HG02852 (cell line): ENCODE measurements at regions not wholly inside any gene's neighbourhood (a gene's known extent, or its start where the extent isn't known, plus 50 kb on each side); places are given as distances from the start of the nearest gene placed in this dataset.

ENCODE experiments used
- ATAC-seq: cut with Tn5 transposase; IDR thresholded peaks from one replicate; pipeline ENCODE4 v1.9.1; 2021; ENCODE audit warnings: mild to moderate bottlenecking, moderate library complexity; ENCODE audit not compliant: unreplicated experiment

GRCh38 chr13:50511877-50512341 lies 331.6 kb downstream of the DLEU7 start:
- ATAC-seq: peak; percentile 57

GRCh38 chr13:50512474-50513299 lies 330.8 kb downstream of the DLEU7 start:
- ATAC-seq: peak; percentile 88

GRCh38 chr13:50513300-50513877 lies 330.1 kb downstream of the DLEU7 start:
- no peak for ATAC-seq

- no peak for ATAC-seq
Measured at GRCh38 chr13:50514249-50514648, 329.2 kb downstream of the DLEU7 start.

- no peak for ATAC-seq
Measured at GRCh38 chr13:50518131-50518530, 325.4 kb downstream of the DLEU7 start.

GRCh38 chr13:50518781-50519201 lies 324.7 kb downstream of the DLEU7 start:
- ATAC-seq: no peak

- ATAC-seq: no peak
Measured at GRCh38 chr13:50519866-50520265, 323.6 kb downstream of the DLEU7 start.

GRCh38 chr13:50521006-50521830 lies 322.3 kb downstream of the DLEU7 start:
- ATAC-seq: no peak

GRCh38 chr13:50521831-50522149 lies 321.7 kb downstream of the DLEU7 start:
- ATAC-seq: no peak

- no peak for ATAC-seq
Measured at GRCh38 chr13:50522506-50522905, 321.0 kb downstream of the DLEU7 start.

GRCh38 chr13:50523307-50523706 lies 320.2 kb downstream of the DLEU7 start:
- ATAC-seq: no peak

GRCh38 chr13:50524560-50524959 lies 318.9 kb downstream of the DLEU7 start:
- ATAC-seq: no peak

- no peak for ATAC-seq
Measured at GRCh38 chr13:50526661-50527071, 316.8 kb downstream of the DLEU7 start.

- ATAC-seq: no peak
Measured at GRCh38 chr13:50527188-50527587, 316.3 kb downstream of the DLEU7 start.

GRCh38 chr13:50527612-50528509 lies 315.6 kb downstream of the DLEU7 start:
- no peak for ATAC-seq

- ATAC-seq: no peak
Measured at GRCh38 chr13:50529154-50529882, 314.2 kb downstream of the DLEU7 start.

GRCh38 chr13:50531917-50532899 lies 311.3 kb downstream of the DLEU7 start:
- ATAC-seq: no peak

- ATAC-seq: no peak
Measured at GRCh38 chr13:50535050-50535449, 308.4 kb downstream of the DLEU7 start.

GRCh38 chr13:50537029-50537428 lies 306.5 kb downstream of the DLEU7 start:
- ATAC-seq: no peak
